ENCODE measurements at regions not wholly inside any gene's neighbourhood (a gene's known extent, or its start where the extent isn't known, plus 50 kb on each side); places are given as distances from the start of the nearest gene placed in this dataset.

- H2BK12ac ChIP-seq (ENCODE audit: low read length): no peak overlapping the region
- no CpG with 5 or more reads among the region's 1 CpG for WGBS (ENCODE audit: extremely low coverage, insufficient coverage, insufficient read length)
- no peaks in the 10 kb centered on the region for H3K79me1 ChIP-seq (ENCODE audit: low read length)
- H3K4me3 ChIP-seq (ENCODE audit: low read depth, low read length): no peak overlapping the region
- no peaks in the 10 kb centered on the region for H3K79me2 ChIP-seq (ENCODE audit: control insufficient read depth, insufficient read depth, low read length, poor library complexity)
- no peak overlapping the region for H3K18ac ChIP-seq (ENCODE audit: low read length)
- DNase-seq: no peak
- H4K8ac ChIP-seq (ENCODE audit: low read depth, low read length): no peak overlapping the region
- H2AK5ac ChIP-seq (ENCODE audit: low read length): no peak overlapping the region
- H3K23ac ChIP-seq (ENCODE audit: low read length): no peak overlapping the region
- H3K9me3 ChIP-seq (ENCODE audit: insufficient read depth, low read depth, low read length): no peaks in the 10 kb centered on the region
- no peak overlapping the region for H2BK5ac ChIP-seq (ENCODE audit: low read depth, low read length, poor library complexity)
- H4K91ac ChIP-seq (ENCODE audit: low read depth, low read length): no peak overlapping the region
- H3K27ac ChIP-seq (ENCODE audit: low read depth, low read length): no peak overlapping the region
- no peak overlapping the region for H3K14ac ChIP-seq (ENCODE audit: low read length)
- H3K4me2 ChIP-seq (ENCODE audit: low read length): no peak overlapping the region
- no peak overlapping the region for H2BK120ac ChIP-seq (ENCODE audit: insufficient read depth, low read length, poor library complexity)
- no peaks in the 10 kb centered on the region for H3K36me3 ChIP-seq (ENCODE audit: control insufficient read depth in 1 of 2, insufficient read depth in 2 of 2, low read length in 2 of 2)
- H3K4ac ChIP-seq (ENCODE audit: low read depth, low read length): no peak overlapping the region
- no peak overlapping the region for H4K12ac ChIP-seq (ENCODE audit: low read depth, low read length)
- H3K9ac ChIP-seq (ENCODE audit: low read length): no peak overlapping the region
- no peaks in the 10 kb centered on the region for H3K27me3 ChIP-seq (ENCODE audit: insufficient read depth, low read length)
- H2AFZ ChIP-seq (ENCODE audit: insufficient read depth, low read length, poor library complexity): no peak overlapping the region
- no peaks in the 10 kb centered on the region for H3K4me1 ChIP-seq (ENCODE audit: control insufficient read depth in 1 of 2, insufficient read depth in 2 of 2, low read length in 2 of 2)
These were observed 213.3 kb downstream of the C1orf94 start for GRCh38 chr1:34389974-34390373.

GRCh38 chr1:34396042-34396441 is 219.3 kb downstream of the C1orf94 start:
- H3K79me1 ChIP-seq (ENCODE audit: low read length): no peaks in the 10 kb centered on the region
- H3K4me2 ChIP-seq (ENCODE audit: low read length): no peak overlapping the region
- no peak overlapping the region for H2BK12ac ChIP-seq (ENCODE audit: low read length)
- no peak overlapping the region for H2AK5ac ChIP-seq (ENCODE audit: low read length)
- no peak overlapping the region for H3K23ac ChIP-seq (ENCODE audit: low read length)
- WGBS (ENCODE audit: extremely low coverage, insufficient coverage, insufficient read length): no CpG with 5 or more reads among the region's 2 CpGs
- H4K8ac ChIP-seq (ENCODE audit: low read depth, low read length): no peak overlapping the region
- no peak overlapping the region for H2AFZ ChIP-seq (ENCODE audit: insufficient read depth, low read length, poor library complexity)
- DNase-seq: no peak
- no peak overlapping the region for H3K27ac ChIP-seq (ENCODE audit: low read depth, low read length)
- H3K18ac ChIP-seq (ENCODE audit: low read length): no peak overlapping the region
- H3K27me3 ChIP-seq (ENCODE audit: insufficient read depth, low read length): no peaks in the 10 kb centered on the region
- H3K4me1 ChIP-seq (ENCODE audit: control insufficient read depth in 1 of 2, insufficient read depth in 2 of 2, low read length in 2 of 2): no peaks in the 10 kb centered on the region
- H3K9ac ChIP-seq (ENCODE audit: low read length): no peak overlapping the region
- no peak overlapping the region for H4K12ac ChIP-seq (ENCODE audit: low read depth, low read length)
- no peaks in the 10 kb centered on the region for H3K79me2 ChIP-seq (ENCODE audit: control insufficient read depth, insufficient read depth, low read length, poor library complexity)
- no peak overlapping the region for H4K91ac ChIP-seq (ENCODE audit: low read depth, low read length)
- H3K36me3 ChIP-seq (ENCODE audit: control insufficient read depth in 1 of 2, insufficient read depth in 2 of 2, low read length in 2 of 2): no peaks in the 10 kb centered on the region
- no peak overlapping the region for H3K4ac ChIP-seq (ENCODE audit: low read depth, low read length)
- no peaks in the 10 kb centered on the region for H3K9me3 ChIP-seq (ENCODE audit: insufficient read depth, low read depth, low read length)
- no peak overlapping the region for H2BK5ac ChIP-seq (ENCODE audit: low read depth, low read length, poor library complexity)
- H3K4me3 ChIP-seq (ENCODE audit: low read depth, low read length): no peak overlapping the region
- no peak overlapping the region for H3K14ac ChIP-seq (ENCODE audit: low read length)
- H2BK120ac ChIP-seq (ENCODE audit: insufficient read depth, low read length, poor library complexity): no peak overlapping the region

GRCh38 chr1:34398241-34398915 is 221.7 kb downstream of the C1orf94 start:
- Histone ChIP-seq H3K36me3 (ENCODE audit: control insufficient read depth in 1 of 2, insufficient read depth in 2 of 2, low read length in 2 of 2) (no peaks in the 10 kb centered on the region), H3K14ac (ENCODE audit: low read length) (no peak overlapping the region), H2AFZ (ENCODE audit: insufficient read depth, low read length, poor library complexity) (no peak overlapping the region), H3K9ac (ENCODE audit: low read length) (no peak overlapping the region), H3K4me2 (ENCODE audit: low read length) (no peak overlapping the region), H4K12ac (ENCODE audit: low read depth, low read length) (no peak overlapping the region), H3K79me2 (ENCODE audit: control insufficient read depth, insufficient read depth, low read length, poor library complexity) (no peaks in the 10 kb centered on the region), H4K91ac (ENCODE audit: low read depth, low read length) (no peak overlapping the region), H3K27me3 (ENCODE audit: insufficient read depth, low read length) (no peaks in the 10 kb centered on the region), H2BK120ac (ENCODE audit: insufficient read depth, low read length, poor library complexity) (no peak overlapping the region), H3K27ac (ENCODE audit: low read depth, low read length) (no peak overlapping the region), H3K79me1 (ENCODE audit: low read length) (no peaks in the 10 kb centered on the region), H2BK12ac (ENCODE audit: low read length) (no peak overlapping the region), H3K23ac (ENCODE audit: low read length) (no peak overlapping the region), H3K9me3 (ENCODE audit: insufficient read depth, low read depth, low read length) (peaks cover 1% of the 10 kb centered on the region), H3K4me3 (ENCODE audit: low read depth, low read length) (no peak overlapping the region), H2AK5ac (ENCODE audit: low read length) (no peak overlapping the region), H3K4ac (ENCODE audit: low read depth, low read length) (no peak overlapping the region), H3K18ac (ENCODE audit: low read length) (no peak overlapping the region), H2BK5ac (ENCODE audit: low read depth, low read length, poor library complexity) (no peak overlapping the region), H4K8ac (ENCODE audit: low read depth, low read length) (no peak overlapping the region), H3K4me1 (ENCODE audit: control insufficient read depth in 1 of 2, insufficient read depth in 2 of 2, low read length in 2 of 2) (no peaks in the 10 kb centered on the region)
- DNase-seq: no peak
- WGBS (ENCODE audit: extremely low coverage, insufficient coverage, insufficient read length): no CpG with 5 or more reads among the region's 5 CpGs

GRCh38 chr1:34398916-34399275 is 222.2 kb downstream of the C1orf94 start:
- no peaks in the 10 kb centered on the region for H3K79me2 ChIP-seq (ENCODE audit: control insufficient read depth, insufficient read depth, low read length, poor library complexity)
- H3K14ac ChIP-seq (ENCODE audit: low read length): no peak overlapping the region
- no peak overlapping the region for H2AK5ac ChIP-seq (ENCODE audit: low read length)
- no peak overlapping the region for H2AFZ ChIP-seq (ENCODE audit: insufficient read depth, low read length, poor library complexity)
- no peak overlapping the region for H2BK5ac ChIP-seq (ENCODE audit: low read depth, low read length, poor library complexity)
- WGBS (ENCODE audit: extremely low coverage, insufficient coverage, insufficient read length): no CpG with 5 or more reads among the region's 4 CpGs
- H4K91ac ChIP-seq (ENCODE audit: low read depth, low read length): no peak overlapping the region
- no peak overlapping the region for H3K9ac ChIP-seq (ENCODE audit: low read length)
- no peak overlapping the region for H2BK120ac ChIP-seq (ENCODE audit: insufficient read depth, low read length, poor library complexity)
- no peaks in the 10 kb centered on the region for H3K4me1 ChIP-seq (ENCODE audit: control insufficient read depth in 1 of 2, insufficient read depth in 2 of 2, low read length in 2 of 2)
- H3K27me3 ChIP-seq (ENCODE audit: insufficient read depth, low read length): no peaks in the 10 kb centered on the region
- no peak overlapping the region for H3K4ac ChIP-seq (ENCODE audit: low read depth, low read length)
- H3K36me3 ChIP-seq (ENCODE audit: control insufficient read depth in 1 of 2, insufficient read depth in 2 of 2, low read length in 2 of 2): no peaks in the 10 kb centered on the region
- H3K23ac ChIP-seq (ENCODE audit: low read length): no peak overlapping the region
- no peak overlapping the region for H3K4me3 ChIP-seq (ENCODE audit: low read depth, low read length)
- H3K79me1 ChIP-seq (ENCODE audit: low read length): no peaks in the 10 kb centered on the region
- DNase-seq: peak; percentile 40 to 51
- no peak overlapping the region for H3K18ac ChIP-seq (ENCODE audit: low read length)
- H2BK12ac ChIP-seq (ENCODE audit: low read length): no peak overlapping the region
- H4K12ac ChIP-seq (ENCODE audit: low read depth, low read length): no peak overlapping the region
- no peak overlapping the region for H4K8ac ChIP-seq (ENCODE audit: low read depth, low read length)
- H3K4me2 ChIP-seq (ENCODE audit: low read length): no peak overlapping the region
- H3K9me3 ChIP-seq (ENCODE audit: insufficient read depth, low read depth, low read length): peaks cover 1% of the 10 kb centered on the region
- H3K27ac ChIP-seq (ENCODE audit: low read depth, low read length): no peak overlapping the region
